ENCODE measurements at regions not wholly inside any gene's neighbourhood (a gene's known extent, or its start where the extent isn't known, plus 50 kb on each side); places are given as distances from the start of the nearest gene placed in this dataset.

DNA sequence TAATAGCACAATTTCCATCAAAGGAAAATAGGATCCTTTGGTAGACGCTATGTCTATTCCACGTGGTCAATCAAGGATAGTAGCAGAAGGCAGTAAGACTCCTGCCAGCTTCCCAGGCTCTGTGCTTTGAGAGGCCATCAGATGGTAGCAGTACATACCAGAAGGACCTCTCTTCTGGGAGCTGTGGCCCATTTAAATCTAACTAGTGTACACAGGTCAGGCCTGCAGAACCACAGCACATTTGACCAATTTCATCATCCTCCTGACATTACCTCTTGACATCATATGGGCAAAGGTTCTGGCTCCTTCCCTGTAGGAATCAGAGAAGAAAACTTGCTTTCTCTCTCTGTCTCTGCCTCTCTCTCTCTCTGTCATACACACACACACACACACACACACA lies 229.6 kb upstream of the HTR2A start:
- TF ChIP-seq CTCF (IDR thresholded peaks at IDR 0.05) (no peak), POLR2A (IDR thresholded peaks at IDR 0.05) (no peak)
